ENCODE measurements at regions not wholly inside any gene's neighbourhood (a gene's known extent, or its start where the extent isn't known, plus 50 kb on each side); places are given as distances from the start of the nearest gene placed in this dataset.
"Not testable (repeated sequence)": the region's sequence is repeated elsewhere in the genome, so short reads cannot be mapped to it uniquely, and the experiment has no call there.

- H3K4me1 Mint-ChIP-seq; H3K27ac Mint-ChIP-seq; CTCF ChIA-PET; DNase-seq (ENCODE audit: low spot score); H3K27me3 Mint-ChIP-seq (ENCODE audit: low read depth); H3K9me3 Mint-ChIP-seq; H3K36me3 Mint-ChIP-seq; H3K4me3 Mint-ChIP-seq; POLR2A ChIA-PET: not testable (repeated sequence)
- ATAC-seq = peak; percentile 53; the same call in 1 of the 2 replicates
Observed at GRCh38 chr15:30303968-30304367, 89.4 kb downstream of the CHRFAM7A start.

Data from WTC11 (cell line).